Spinal cord (tissue), 9 donors: ENCODE measurements at regions not wholly inside any gene's neighbourhood (a gene's known extent, or its start where the extent isn't known, plus 50 kb on each side); places are given as distances from the start of the nearest gene placed in this dataset.

ENCODE experiments used
- DNase-seq, 6 donors: peaks; one replicate each; pipeline versions ENCODE4 v3.0.0 to v3.0.0-alpha.2; 2013 to 2015; ENCODE audit warnings: low spot score in 6 of 6, low read depth in 4 of 6
- H3K27ac ChIP-seq: one replicate; pipeline ENCODE4 v1.5.1; 2013; ENCODE audit warnings: low read depth, low read length, control low read depth
- H3K27me3 ChIP-seq: one replicate; pipeline ENCODE4 v1.6.1; 2013; ENCODE audit warnings: low read length; ENCODE audit not compliant: control insufficient read depth, insufficient read depth
- H3K36me3 ChIP-seq: one replicate; pipeline ENCODE4 v1.6.1; 2013; ENCODE audit warnings: low read length; ENCODE audit not compliant: control insufficient read depth, insufficient read depth
- H3K4me1 ChIP-seq: one replicate; pipeline ENCODE4 v1.6.1; 2013; ENCODE audit warnings: low read length; ENCODE audit not compliant: control insufficient read depth, insufficient read depth
- H3K4me3 ChIP-seq: one replicate; pipeline ENCODE4 v1.5.1; 2013; ENCODE audit warnings: low read depth, low read length, control low read depth
- H3K9me3 ChIP-seq: one replicate; pipeline ENCODE4 v1.6.1; 2013; ENCODE audit warnings: low read length; ENCODE audit not compliant: control insufficient read depth, insufficient read depth
- WGBS: methylation state at CpG from one replicate; pipeline ENCODE4 v1.1.5; 2013; ENCODE audit warnings: missing lambda C conversion rate; ENCODE audit not compliant: insufficient coverage; 5-methylcytosine and 5-hydroxymethylcytosine counted together
- donor health status: healthy.

GRCh38 chr9:21552244-21553170 lies 70.4 kb upstream of the IFNE start:
- Histone ChIP-seq H3K4me1 (no peaks in the 10 kb centered on the region), H3K27ac (no peak overlapping the region), H3K4me3 (no peak overlapping the region), H3K9me3 (no peaks in the 10 kb centered on the region), H3K27me3 (peaks cover 13% of the 10 kb centered on the region), H3K36me3 (no peaks in the 10 kb centered on the region)
- DNase-seq = no peak
- 67% methylated on average over 2 of the region's 3 CpGs for WGBS

DNA sequence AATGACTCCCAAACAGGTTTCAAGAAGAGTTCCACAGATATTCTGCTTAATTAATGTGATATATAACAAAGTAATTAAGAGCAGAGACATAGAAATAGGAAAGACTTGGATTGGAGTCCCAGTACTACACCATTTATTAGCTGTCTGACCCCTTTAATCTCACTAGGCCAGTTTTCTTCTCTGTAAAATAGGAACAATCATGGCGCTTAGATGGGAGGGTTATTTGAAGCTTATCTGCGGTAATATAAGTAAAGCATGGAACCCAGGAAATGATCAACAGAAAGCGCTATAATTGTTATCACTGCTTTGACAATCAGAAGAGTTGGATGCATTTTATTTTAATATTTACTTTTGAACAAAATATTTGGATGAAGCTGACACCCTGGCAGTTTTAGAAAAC lies 71.3 kb upstream of the IFNE start:
- Histone ChIP-seq H3K9me3 (no peaks in the 10 kb centered on the region), H3K4me3 (no peak overlapping the region), H3K4me1 (no peaks in the 10 kb centered on the region), H3K27ac (no peak overlapping the region), H3K36me3 (no peaks in the 10 kb centered on the region), H3K27me3 (peaks cover 22% of the 10 kb centered on the region)
- DNase-seq = no peak
- WGBS = no CpG with 5 or more reads among the region's 3 CpGs

- H3K27ac ChIP-seq = no peak overlapping the region
- H3K36me3 ChIP-seq = no peaks in the 10 kb centered on the region
- no peak overlapping the region for H3K4me3 ChIP-seq
- H3K4me1 ChIP-seq = peaks cover 9% of the 10 kb centered on the region
- peaks cover 36% of the 10 kb centered on the region for H3K27me3 ChIP-seq
- no CpG with 5 or more reads among the region's 2 CpGs for WGBS
- no peak for DNase-seq
- H3K9me3 ChIP-seq = no peaks in the 10 kb centered on the region
Observed at GRCh38 chr9:21554813-21555212, 72.7 kb upstream of the IFNE start.

DNA sequence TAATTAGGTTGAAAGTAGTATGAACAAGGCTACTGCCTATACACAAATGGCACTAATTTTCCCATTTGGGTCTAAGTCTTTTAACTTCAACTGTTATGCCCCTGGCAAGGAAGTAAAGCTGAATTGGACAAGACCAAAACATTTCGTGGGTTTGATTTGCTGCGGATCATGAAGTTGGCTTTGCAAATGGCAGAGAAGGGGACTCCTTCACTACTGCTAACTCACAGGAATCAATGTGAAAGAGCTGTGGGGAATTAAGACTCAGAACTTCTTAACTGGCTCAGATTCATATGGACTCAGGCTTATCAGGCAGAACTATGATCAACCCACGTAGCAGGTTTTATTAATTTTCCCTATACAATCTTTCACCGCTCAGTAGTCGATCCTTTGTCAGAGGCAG lies 73.8 kb upstream of the IFNE start:
- no peak for DNase-seq
- peaks cover 44% of the 10 kb centered on the region for H3K27me3 ChIP-seq
- no peak overlapping the region for H3K27ac ChIP-seq
- H3K4me1 ChIP-seq = peaks cover 13% of the 10 kb centered on the region
- H3K36me3 ChIP-seq = no peaks in the 10 kb centered on the region
- H3K4me3 ChIP-seq = no peak overlapping the region
- 94% methylated on average over 2 of the region's 5 CpGs for WGBS
- H3K9me3 ChIP-seq = no peaks in the 10 kb centered on the region

DNA sequence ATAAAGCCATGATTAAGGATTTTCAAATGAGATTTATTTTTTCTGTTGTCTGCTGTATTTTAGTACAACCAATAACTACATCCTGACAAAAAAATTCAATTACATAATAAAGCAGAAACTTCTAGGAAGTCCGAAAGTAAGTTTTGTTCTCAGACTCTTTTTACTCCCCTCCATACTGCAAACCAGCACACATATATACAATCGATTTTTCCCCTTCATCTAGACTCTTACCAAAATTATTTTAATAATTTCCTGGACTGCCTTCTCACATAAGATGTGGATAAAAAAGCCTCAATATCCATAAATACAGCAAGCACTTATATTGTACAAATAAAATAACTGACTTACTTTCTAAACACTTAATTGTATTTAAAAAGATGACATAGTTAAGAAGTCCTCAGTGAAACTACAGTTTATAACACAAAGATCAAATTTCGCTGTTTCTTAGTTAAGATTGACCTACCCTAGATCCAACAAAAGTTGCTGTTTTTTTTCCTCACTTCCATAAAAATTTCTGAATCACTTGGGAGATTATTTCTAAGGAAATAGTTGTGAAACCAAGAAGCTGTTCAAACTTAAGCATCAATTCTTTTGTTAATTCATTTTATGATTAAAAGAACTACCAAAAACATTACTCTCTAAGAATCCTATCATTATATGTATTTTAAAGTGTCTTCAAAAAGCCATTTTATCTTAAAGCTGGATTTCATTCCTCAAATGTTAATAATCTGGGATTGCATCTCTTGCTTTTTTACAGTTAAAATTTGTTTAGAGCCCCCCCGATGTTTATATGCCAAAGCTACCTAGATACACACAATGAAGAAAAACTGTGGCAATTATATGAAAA lies 74.7 kb upstream of the IFNE start:
- Histone ChIP-seq H3K4me3 (no peak overlapping the region), H3K27ac (no peak overlapping the region), H3K9me3 (no peaks in the 10 kb centered on the region), H3K4me1 (peaks cover 13% of the 10 kb centered on the region), H3K27me3 (peaks cover 45% of the 10 kb centered on the region), H3K36me3 (no peaks in the 10 kb centered on the region)
- no peak for DNase-seq
- no CpG with 5 or more reads among the region's 4 CpGs for WGBS

DNA sequence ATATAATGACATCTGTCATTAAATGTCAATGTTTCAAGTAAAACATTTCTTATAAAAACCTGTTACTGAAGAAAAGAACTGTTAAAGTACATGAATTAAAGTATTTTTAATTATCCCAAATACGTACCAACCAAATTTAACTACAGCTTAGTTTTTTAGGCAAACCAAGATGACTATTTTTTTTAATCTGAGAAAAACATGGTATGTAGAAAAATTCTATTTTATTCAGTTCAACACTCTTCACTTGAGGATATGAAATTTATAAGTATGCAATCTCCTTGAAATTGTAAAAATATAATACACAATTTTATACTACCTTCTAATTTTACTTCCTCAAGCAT lies 75.3 kb upstream of the IFNE start:
- no peak overlapping the region for H3K27ac ChIP-seq
- H3K36me3 ChIP-seq = no peaks in the 10 kb centered on the region
- H3K27me3 ChIP-seq = peaks cover 46% of the 10 kb centered on the region
- H3K9me3 ChIP-seq = no peaks in the 10 kb centered on the region
- no peak overlapping the region for H3K4me3 ChIP-seq
- no CpG with 5 or more reads among the region's 1 CpG for WGBS
- peaks cover 13% of the 10 kb centered on the region for H3K4me1 ChIP-seq
- no peak for DNase-seq

DNA sequence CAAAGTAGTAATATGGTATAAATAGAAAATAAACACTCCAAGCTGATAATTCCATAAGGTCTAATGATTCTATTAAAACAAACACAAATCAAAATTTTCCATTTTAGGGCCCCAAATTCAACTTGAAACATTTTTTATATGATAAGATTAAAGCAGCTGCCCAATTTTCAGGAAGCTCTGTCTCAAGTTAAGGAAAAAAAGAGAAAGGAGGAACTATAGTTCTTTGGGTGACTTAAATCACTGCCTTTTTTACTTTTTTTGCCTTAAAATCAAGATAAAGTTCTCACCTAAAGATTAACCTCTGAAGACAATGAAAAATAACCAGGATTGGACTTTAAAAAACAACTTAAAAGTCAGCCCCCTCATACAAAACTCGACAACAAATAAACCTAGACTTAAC lies 76.0 kb upstream of the IFNE start:
- peaks cover 46% of the 10 kb centered on the region for H3K27me3 ChIP-seq
- H3K4me3 ChIP-seq = no peak overlapping the region

GRCh38 chr9:21558615-21559401 lies 76.7 kb upstream of the IFNE start:
- peak overlapping the region; percentile 39 for H3K4me3 ChIP-seq
- H3K4me1 ChIP-seq = peaks cover 13% of the 10 kb centered on the region
- no peaks in the 10 kb centered on the region for H3K9me3 ChIP-seq
- peaks cover 46% of the 10 kb centered on the region for H3K27me3 ChIP-seq
- DNase-seq = peak in 2 of 6 donors; percentile 27 to 47
- no peak overlapping the region for H3K27ac ChIP-seq
- WGBS = 2% methylated on average over 33 of the region's 40 CpGs
- H3K36me3 ChIP-seq = no peaks in the 10 kb centered on the region

More for the DNA sequence above, 76.0 kb upstream of the IFNE start:
- no peak for DNase-seq
- WGBS = no CpG with 5 or more reads among the region's 1 CpG
- no peak overlapping the region for H3K27ac ChIP-seq
- H3K36me3 ChIP-seq = no peaks in the 10 kb centered on the region
- no peaks in the 10 kb centered on the region for H3K9me3 ChIP-seq
- H3K4me1 ChIP-seq = peaks cover 13% of the 10 kb centered on the region
